ENCODE measurements at regions not wholly inside any gene's neighbourhood (a gene's known extent, or its start where the extent isn't known, plus 50 kb on each side); places are given as distances from the start of the nearest gene placed in this dataset.
"Not testable (repeated sequence)": the region's sequence is repeated elsewhere in the genome, so short reads cannot be mapped to it uniquely, and the experiment has no call there.

GRCh38 chr5:106796081-106796480 lies 874.7 kb downstream of the EFNA5 start:
- H3K9me3 Mint-ChIP-seq = peaks cover 0 to 2% (median 0%) of the 10 kb centered on the region in 9 donors
- no peak for DNase-seq
- no peak overlapping the region for H3K27ac Mint-ChIP-seq
- no peaks in the 10 kb centered on the region for H3K27me3 Mint-ChIP-seq
- H3K4me1 Mint-ChIP-seq = no peaks in the 10 kb centered on the region
- ATAC-seq = no peak
- H3K4me3 Mint-ChIP-seq = no peak overlapping the region
- POLR2A ChIA-PET = no interaction called here
- no peaks in the 10 kb centered on the region for H3K36me3 Mint-ChIP-seq

GRCh38 chr5:106784846-106785245 lies 885.9 kb downstream of the EFNA5 start:
- Mint-ChIP-seq H3K4me1 (no peaks in the 10 kb centered on the region), H3K36me3 (no peaks in the 10 kb centered on the region), H3K27me3 (no peaks in the 10 kb centered on the region), H3K9me3 (peaks cover 0 to 19% (median 6%) of the 10 kb centered on the region in 9 donors), H3K27ac (no peak overlapping the region), H3K4me3 (no peak overlapping the region)
- DNase-seq (no peak), ATAC-seq (no peak)
- POLR2A ChIA-PET = no interaction called here

- POLR2A ChIA-PET = no interaction called here
- Mint-ChIP-seq H3K9me3 (peaks cover 0 to 24% (median 5%) of the 10 kb centered on the region in 9 donors), H3K36me3 (no peaks in the 10 kb centered on the region), H3K27me3 (no peaks in the 10 kb centered on the region), H3K27ac (no peak overlapping the region), H3K4me1 (no peaks in the 10 kb centered on the region), H3K4me3 (no peak overlapping the region)
- DNase-seq (no peak), ATAC-seq (no peak)
Observed at GRCh38 chr5:106780355-106780754, 890.4 kb downstream of the EFNA5 start.

GRCh38 chr5:106776515-106776914 lies 894.2 kb downstream of the EFNA5 start:
- POLR2A ChIA-PET, H3K27ac Mint-ChIP-seq, H3K9me3 Mint-ChIP-seq, H3K36me3 Mint-ChIP-seq, H3K27me3 Mint-ChIP-seq, DNase-seq, H3K4me1 Mint-ChIP-seq, H3K4me3 Mint-ChIP-seq, ATAC-seq: not testable (repeated sequence)

- Mint-ChIP-seq H3K4me3 (no peak overlapping the region), H3K4me1 (no peaks in the 10 kb centered on the region), H3K9me3 (peaks cover 0 to 15% (median 2%) of the 10 kb centered on the region in 9 donors), H3K36me3 (no peaks in the 10 kb centered on the region), H3K27ac (no peak overlapping the region), H3K27me3 (no peaks in the 10 kb centered on the region)
- ATAC-seq (no peak), DNase-seq (no peak)
- POLR2A ChIA-PET = no interaction called here
Observed at GRCh38 chr5:106768392-106768791, 902.3 kb downstream of the EFNA5 start.

GRCh38 chr5:106766916-106767315 lies 903.8 kb downstream of the EFNA5 start:
- POLR2A ChIA-PET = no interaction called here
- Mint-ChIP-seq H3K27me3 (no peaks in the 10 kb centered on the region), H3K27ac (no peak overlapping the region), H3K36me3 (no peaks in the 10 kb centered on the region), H3K4me3 (no peak overlapping the region), H3K9me3 (peaks cover 0 to 15% (median 4%) of the 10 kb centered on the region in 9 donors), H3K4me1 (no peaks in the 10 kb centered on the region)
- no peak for DNase-seq
- ATAC-seq = no peak

- H3K9me3 Mint-ChIP-seq = peaks cover 0 to 17% (median 0%) of the 10 kb centered on the region in 9 donors
- no peaks in the 10 kb centered on the region for H3K4me1 Mint-ChIP-seq
- H3K27ac Mint-ChIP-seq = no peak overlapping the region
- no peaks in the 10 kb centered on the region for H3K36me3 Mint-ChIP-seq
- POLR2A ChIA-PET = no interaction called here
- ATAC-seq = no peak
- DNase-seq = no peak
- no peak overlapping the region for H3K4me3 Mint-ChIP-seq
- H3K27me3 Mint-ChIP-seq = no peaks in the 10 kb centered on the region
Observed at GRCh38 chr5:106759581-106759980, 911.2 kb downstream of the EFNA5 start.

- Mint-ChIP-seq H3K9me3 (peaks cover 0 to 17% (median 0%) of the 10 kb centered on the region in 9 donors), H3K27ac (no peak overlapping the region), H3K4me3 (no peak overlapping the region), H3K4me1 (no peaks in the 10 kb centered on the region), H3K36me3 (no peaks in the 10 kb centered on the region), H3K27me3 (no peaks in the 10 kb centered on the region)
- POLR2A ChIA-PET = no interaction called here
- DNase-seq = no peak
- no peak for ATAC-seq
Observed at GRCh38 chr5:106759152-106759551, 911.6 kb downstream of the EFNA5 start.

GRCh38 chr5:106757672-106758071 lies 913.1 kb downstream of the EFNA5 start:
- DNase-seq (no peak), ATAC-seq (no peak)
- Mint-ChIP-seq H3K27me3 (no peaks in the 10 kb centered on the region), H3K9me3 (peaks cover 0 to 17% (median 0%) of the 10 kb centered on the region in 9 donors), H3K27ac (no peak overlapping the region), H3K4me1 (no peaks in the 10 kb centered on the region), H3K36me3 (no peaks in the 10 kb centered on the region), H3K4me3 (no peak overlapping the region)
- POLR2A ChIA-PET = no interaction called here

- H3K36me3 Mint-ChIP-seq = no peaks in the 10 kb centered on the region
- DNase-seq (no peak), ATAC-seq (no peak)
- H3K4me1 Mint-ChIP-seq = no peaks in the 10 kb centered on the region
- no peaks in the 10 kb centered on the region for H3K27me3 Mint-ChIP-seq
- H3K9me3 Mint-ChIP-seq = peaks cover 0 to 12% (median 0%) of the 10 kb centered on the region in 9 donors
- POLR2A ChIA-PET = no interaction called here
- no peak overlapping the region for H3K4me3 Mint-ChIP-seq
- no peak overlapping the region for H3K27ac Mint-ChIP-seq
Observed at GRCh38 chr5:106755789-106756188, 914.9 kb downstream of the EFNA5 start.

- peaks cover 0 to 5% (median 0%) of the 10 kb centered on the region in 9 donors for H3K9me3 Mint-ChIP-seq
- H3K4me1 Mint-ChIP-seq = no peaks in the 10 kb centered on the region
- no peak for ATAC-seq
- no peak overlapping the region for H3K27ac Mint-ChIP-seq
- POLR2A ChIA-PET = no interaction called here
- no peak overlapping the region for H3K4me3 Mint-ChIP-seq
- H3K27me3 Mint-ChIP-seq = no peaks in the 10 kb centered on the region
- no peaks in the 10 kb centered on the region for H3K36me3 Mint-ChIP-seq
- no peak for DNase-seq
Observed at GRCh38 chr5:106755066-106755465, 915.7 kb downstream of the EFNA5 start.

GRCh38 chr5:106749826-106750225 lies 920.9 kb downstream of the EFNA5 start:
- Mint-ChIP-seq H3K4me3 (no peak overlapping the region), H3K27ac (no peak overlapping the region), H3K4me1 (no peaks in the 10 kb centered on the region), H3K9me3 (peaks cover 0 to 15% (median 0%) of the 10 kb centered on the region in 9 donors), H3K36me3 (no peaks in the 10 kb centered on the region), H3K27me3 (no peaks in the 10 kb centered on the region)
- ATAC-seq (no peak), DNase-seq (no peak)
- POLR2A ChIA-PET = no interaction called here

- H3K36me3 Mint-ChIP-seq = no peaks in the 10 kb centered on the region
- ATAC-seq = no peak
- H3K9me3 Mint-ChIP-seq = peaks cover 4 to 36% (median 9%) of the 10 kb centered on the region in 9 donors
- no peak overlapping the region for H3K4me3 Mint-ChIP-seq
- no peaks in the 10 kb centered on the region for H3K27me3 Mint-ChIP-seq
- no peaks in the 10 kb centered on the region for H3K4me1 Mint-ChIP-seq
- H3K27ac Mint-ChIP-seq = no peak overlapping the region
- POLR2A ChIA-PET = no interaction called here
- no peak for DNase-seq
Observed at GRCh38 chr5:106739127-106739526, 931.6 kb downstream of the EFNA5 start.

- ATAC-seq (no peak), DNase-seq (no peak)
- H3K27me3 Mint-ChIP-seq = no peaks in the 10 kb centered on the region
- no peaks in the 10 kb centered on the region for H3K4me1 Mint-ChIP-seq
- POLR2A ChIA-PET = no interaction called here
- peaks cover 9 to 56% (median 21%) of the 10 kb centered on the region in 9 donors for H3K9me3 Mint-ChIP-seq
- no peak overlapping the region for H3K4me3 Mint-ChIP-seq
- no peaks in the 10 kb centered on the region for H3K36me3 Mint-ChIP-seq
- H3K27ac Mint-ChIP-seq = no peak overlapping the region
Observed at GRCh38 chr5:106737111-106737510, 933.6 kb downstream of the EFNA5 start.

Data from naive thymus-derived CD8-positive, alpha-beta T cell (primary cell).